GM19239 (cell line): ENCODE measurements at regions not wholly inside any gene's neighbourhood (a gene's known extent, or its start where the extent isn't known, plus 50 kb on each side); places are given as distances from the start of the nearest gene placed in this dataset.

Source experiments
- DNase-seq: peaks from one replicate; pipeline ENCODE4 v3.0.0; 2011; ENCODE audit warnings: low spot score; ENCODE audit not compliant: insufficient read length
- FAIRE-seq: peaks from 2 replicates; lab custom pipeline; 2011; peaks lifted over from hg19 to GRCh38; lab: Jason Lieb, UNC

DNA sequence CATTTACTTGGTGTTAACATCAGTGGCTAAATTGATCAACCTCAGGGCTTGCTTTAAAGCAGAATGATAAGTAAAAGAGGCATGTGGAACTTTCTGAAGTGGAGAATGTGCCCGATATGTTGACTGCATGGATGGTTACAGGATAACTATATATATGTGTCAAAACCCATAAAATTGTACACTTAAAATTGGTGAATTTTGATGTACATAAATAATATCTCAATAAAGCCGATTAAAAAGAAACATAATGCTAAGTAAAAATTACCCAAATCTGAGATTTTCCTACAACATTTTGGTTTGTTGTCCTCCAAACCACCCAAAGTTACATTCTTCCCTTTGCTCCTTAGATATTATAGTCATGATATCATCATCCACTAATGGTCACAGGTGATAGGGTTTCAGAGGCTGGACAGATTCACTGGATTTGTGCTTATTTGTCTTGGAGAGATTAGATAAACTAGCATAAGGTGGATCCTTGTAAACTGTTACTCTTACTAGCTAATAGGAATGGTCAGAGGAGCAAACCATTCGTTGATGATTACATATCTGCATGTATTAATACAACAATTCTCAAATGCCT, 119.7 kb upstream of the RPS23 start:
- DNase-seq (no peak), FAIRE-seq (no peak)

GRCh38 chr5:82396871-82397514, 118.8 kb upstream of the RPS23 start:
- FAIRE-seq, result no peak

GRCh38 chr5:82396396-82396795, 118.2 kb upstream of the RPS23 start:
- FAIRE-seq, result no peak
- no peak for DNase-seq

More at GRCh38 chr5:82396871-82397514, 118.8 kb upstream of the RPS23 start:
- no peak for DNase-seq

DNA sequence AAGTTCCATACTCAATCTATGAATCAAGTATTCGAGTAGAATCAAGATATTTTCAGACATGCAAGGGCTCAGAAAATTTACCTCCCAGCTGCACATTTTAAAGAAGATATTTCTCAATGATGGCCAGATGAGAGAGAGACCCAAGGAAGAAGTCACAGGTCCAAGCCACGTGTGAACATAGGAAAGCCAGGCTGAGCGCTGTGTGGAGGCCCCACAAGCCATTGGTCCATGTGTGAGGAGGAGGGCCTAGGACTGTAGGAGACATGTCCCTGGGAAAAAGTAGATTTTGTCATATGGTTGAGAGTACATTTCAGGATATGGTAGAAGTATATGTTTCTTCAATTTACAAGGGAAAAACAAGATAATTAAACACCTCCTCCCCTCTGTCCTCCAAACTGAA, 115.8 kb upstream of the RPS23 start:
- no peak for DNase-seq
- FAIRE-seq, result no peak

GRCh38 chr5:82390088-82390487, 111.9 kb upstream of the RPS23 start:
- DNase-seq (no peak), FAIRE-seq (no peak)

GRCh38 chr5:82389347-82389746, 111.2 kb upstream of the RPS23 start:
- DNase-seq, result no peak
- no peak for FAIRE-seq

DNA sequence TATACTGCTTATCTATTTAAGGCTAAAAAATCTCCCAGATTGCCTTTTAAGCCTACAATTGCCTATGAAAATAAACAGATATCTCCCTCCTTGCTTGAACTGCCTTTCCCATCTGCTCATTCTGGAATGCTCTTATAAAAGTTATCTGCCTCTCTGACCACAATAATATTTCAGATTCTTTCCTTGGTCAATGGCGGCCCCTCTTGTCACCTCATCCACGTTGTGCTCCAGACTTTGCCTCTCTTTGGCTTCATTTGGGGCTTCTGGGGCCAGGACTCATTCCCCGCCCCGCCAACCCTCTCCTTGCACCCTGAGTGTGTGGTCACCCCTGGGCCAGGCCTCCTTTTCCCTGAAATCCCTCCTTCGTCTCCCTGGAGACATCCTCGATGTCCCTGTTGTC, 110.0 kb upstream of the RPS23 start:
- DNase-seq (no peak), FAIRE-seq (no peak)

DNA sequence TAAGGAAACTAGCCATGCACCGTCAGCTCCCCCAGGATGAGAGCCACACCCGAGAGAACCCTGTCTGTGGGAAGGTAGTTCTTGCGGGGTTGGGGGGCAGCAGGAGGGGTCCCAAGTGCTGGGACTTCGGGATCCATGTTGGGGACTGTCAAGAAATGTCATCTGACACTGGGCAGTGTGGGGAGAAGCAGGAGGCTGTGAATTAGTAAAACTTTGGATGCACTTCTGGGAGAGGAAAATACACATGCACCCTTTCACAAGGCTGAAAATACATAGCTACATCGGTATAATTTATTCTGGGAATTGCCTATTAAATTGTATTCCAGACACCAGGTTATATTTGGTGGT, 109.6 kb upstream of the RPS23 start:
- no peak for DNase-seq
- FAIRE-seq, result no peak

DNA sequence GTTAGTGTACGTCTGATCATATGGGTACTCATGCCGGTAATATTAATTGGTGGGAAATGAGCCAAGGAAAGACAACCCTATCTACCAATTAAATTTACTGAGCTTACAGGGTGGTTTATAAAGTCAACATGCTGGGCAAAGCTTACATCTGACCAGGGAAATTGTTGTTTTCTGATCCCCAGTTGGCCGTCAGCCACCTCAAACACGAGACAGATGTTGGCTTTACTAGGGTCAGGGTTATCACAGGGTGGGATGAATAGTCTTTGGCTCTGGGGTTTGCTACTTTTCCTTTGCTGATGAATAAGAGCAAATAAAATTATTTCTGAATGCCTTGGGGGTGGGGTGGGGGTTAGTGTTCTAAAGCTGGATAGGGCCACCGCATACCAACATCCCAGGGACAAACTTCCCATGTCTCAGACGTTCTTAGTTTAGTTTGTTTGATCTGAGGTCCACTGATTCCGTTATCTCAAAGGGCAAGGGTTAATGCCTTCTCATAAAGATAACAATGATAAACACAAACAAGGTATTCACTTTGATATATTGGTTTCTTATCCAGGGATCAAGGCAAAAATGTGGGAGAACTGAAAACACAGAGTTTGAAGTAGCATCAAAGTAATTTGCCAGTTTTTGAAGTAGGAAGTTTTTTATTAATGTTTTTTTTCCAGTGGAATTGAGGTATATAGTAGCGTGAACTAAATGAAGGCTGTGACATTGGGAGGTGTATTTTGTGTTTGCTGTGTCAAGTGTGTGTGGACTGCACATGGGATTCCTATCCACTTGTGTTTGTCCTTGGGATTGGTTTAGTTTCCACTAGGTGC, 109.1 kb upstream of the RPS23 start:
- FAIRE-seq (no peak), DNase-seq (no peak)

DNA sequence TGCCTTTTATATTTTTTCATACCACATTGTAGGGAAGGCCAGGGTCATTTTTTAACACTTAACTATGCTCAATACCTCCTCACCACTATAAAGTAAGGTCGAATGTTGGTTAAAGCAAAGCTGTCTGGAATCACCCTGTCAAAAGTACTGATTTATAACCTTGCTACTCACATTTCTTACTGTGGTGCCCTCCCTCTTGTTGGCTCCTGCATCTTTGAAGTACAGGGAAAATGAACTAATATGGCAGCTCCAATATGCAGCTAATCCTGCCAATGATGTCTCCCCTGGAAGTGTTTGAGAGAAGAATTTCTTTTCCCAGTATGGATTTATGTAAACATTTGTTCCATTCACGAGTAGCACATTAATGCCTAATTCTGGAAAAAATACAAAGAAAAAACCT, 108.4 kb upstream of the RPS23 start:
- no peak for DNase-seq
- no peak for FAIRE-seq

GRCh38 chr5:82384034-82384750, 106.0 kb upstream of the RPS23 start:
- DNase-seq (no peak), FAIRE-seq (no peak)

DNA sequence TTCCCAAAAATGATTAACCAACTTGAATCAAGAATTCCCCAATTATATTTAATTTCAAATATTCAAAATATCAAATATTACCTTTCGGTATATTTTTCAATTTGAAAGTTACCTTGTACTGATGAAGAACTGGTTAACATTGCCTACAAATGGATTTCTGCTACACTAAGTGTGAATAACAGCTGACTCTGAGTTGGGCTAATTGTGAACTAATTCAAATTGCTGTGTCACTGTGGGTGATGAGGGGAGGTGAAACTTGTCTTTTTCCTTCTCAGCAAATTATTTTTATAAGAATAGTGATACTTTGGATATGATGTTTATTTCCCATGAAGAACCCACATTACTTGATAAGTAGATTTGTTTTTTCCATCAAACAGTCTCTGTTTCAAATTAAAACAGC, 103.4 kb upstream of the RPS23 start:
- FAIRE-seq (no peak), DNase-seq (no peak)

DNA sequence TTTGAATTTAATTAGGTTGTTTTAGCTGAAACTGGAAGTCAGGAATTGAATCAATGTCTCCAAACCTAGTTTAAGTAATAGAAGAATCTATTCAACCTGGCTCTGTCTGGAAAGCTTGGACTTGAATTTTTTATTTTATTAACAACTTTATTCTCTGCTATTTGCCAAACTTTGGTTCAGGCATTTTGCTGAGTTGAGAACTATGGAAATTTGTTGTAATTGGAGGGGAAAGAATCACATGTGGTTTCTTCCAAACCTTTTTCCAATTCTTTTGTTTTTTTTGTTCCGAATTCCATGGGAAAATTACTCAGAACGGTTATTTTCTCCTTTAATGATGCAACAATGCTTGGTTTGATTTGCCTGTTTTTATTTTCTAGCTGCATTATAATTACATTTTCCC, 98.2 kb upstream of the RPS23 start:
- DNase-seq, result no peak
- FAIRE-seq, result no peak

DNA sequence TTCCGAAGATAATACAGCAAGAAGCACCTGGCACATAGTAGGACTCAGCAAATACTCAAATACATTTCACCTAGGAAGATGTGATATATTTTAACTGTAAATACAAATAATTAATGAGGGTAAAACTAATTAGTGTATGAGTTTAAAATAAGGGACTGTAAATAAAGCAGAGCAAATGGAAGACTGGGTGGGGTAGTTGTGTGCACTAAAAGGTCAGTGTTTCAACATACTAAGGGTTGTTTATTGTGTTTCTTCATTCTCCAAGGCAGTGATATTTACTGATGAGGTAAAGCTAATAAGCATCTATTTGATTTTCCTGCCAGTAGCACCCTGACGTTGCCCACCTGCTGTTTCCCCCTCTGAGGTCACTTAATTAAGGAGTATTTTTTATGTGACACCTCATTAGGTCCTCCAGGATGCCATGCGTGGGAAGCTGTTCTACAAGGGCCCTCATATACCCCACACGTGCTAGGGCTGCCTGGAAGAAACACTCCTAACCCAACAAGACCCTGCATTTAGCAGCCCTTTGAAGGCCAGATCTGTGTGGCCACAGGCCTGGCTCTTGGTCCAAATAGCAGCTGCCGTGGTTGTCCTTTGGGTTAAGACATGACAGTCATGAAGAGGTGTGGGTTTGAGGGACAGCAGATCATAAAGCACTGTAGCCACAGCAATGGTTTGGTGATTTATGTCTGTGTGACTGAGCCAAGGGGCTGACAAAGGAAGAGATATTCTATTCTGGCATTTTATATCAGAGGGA, 97.5 kb upstream of the RPS23 start:
- DNase-seq (no peak), FAIRE-seq (no peak)

GRCh38 chr5:82374637-82375036, 96.5 kb upstream of the RPS23 start:
- FAIRE-seq, result no peak
- no peak for DNase-seq

GRCh38 chr5:82367930-82368329, 89.8 kb upstream of the RPS23 start:
- no peak for DNase-seq
- FAIRE-seq, result no peak

DNA sequence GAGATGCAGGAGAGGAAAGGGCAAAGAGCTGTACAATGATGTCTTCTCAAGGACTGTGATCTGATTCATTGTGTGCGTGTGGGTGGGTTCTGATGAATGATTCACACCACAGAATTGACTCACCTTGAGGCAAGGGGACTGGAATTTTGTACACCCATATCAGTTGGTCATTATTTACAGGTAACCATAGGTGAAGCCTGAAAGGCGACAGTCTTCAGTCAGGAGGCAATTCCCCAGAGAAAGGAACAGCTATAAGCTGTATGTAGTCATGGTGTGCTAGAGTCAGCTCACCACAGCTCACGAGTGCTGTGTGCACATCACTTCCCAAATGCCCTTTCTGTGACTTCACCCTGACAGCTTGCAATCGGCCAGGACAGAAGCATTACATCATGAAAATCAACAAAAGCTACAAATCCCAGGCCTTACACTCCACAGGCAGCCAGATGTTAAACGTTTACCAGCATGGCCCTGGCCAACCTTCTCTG, 87.6 kb upstream of the RPS23 start:
- DNase-seq (no peak), FAIRE-seq (no peak)

- no peak for DNase-seq
Observed at GRCh38 chr5:82365026-82365425, 86.9 kb upstream of the RPS23 start.

GRCh38 chr5:82364497-82364896, 86.3 kb upstream of the RPS23 start:
- no peak for DNase-seq

More at GRCh38 chr5:82365026-82365425, 86.9 kb upstream of the RPS23 start:
- FAIRE-seq, result no peak

DNA sequence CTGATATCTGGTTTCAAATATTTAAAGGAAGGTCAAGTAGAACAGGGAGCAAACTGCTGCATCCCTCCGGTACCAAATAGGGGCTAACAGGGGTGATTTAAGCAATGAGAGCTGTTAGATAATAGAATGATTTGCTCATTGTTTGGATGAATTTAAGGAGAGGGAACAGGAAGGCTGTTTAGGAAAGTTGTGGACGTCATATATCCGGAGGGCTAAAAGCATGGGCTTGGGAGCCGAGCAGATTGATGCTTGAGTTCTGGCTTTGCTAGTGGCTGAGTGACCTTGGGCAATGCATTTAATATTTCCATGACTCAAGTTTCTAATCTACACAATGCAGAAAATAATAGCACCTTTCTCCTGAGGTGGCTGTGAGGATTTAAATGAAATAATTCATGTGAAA, 85.4 kb upstream of the RPS23 start:
- FAIRE-seq (no peak), DNase-seq (no peak)

More at GRCh38 chr5:82364497-82364896, 86.3 kb upstream of the RPS23 start:
- no peak for FAIRE-seq
